DOHH2 (cell line): ENCODE measurements at regions not wholly inside any gene's neighbourhood (a gene's known extent, or its start where the extent isn't known, plus 50 kb on each side); places are given as distances from the start of the nearest gene placed in this dataset.

ENCODE experiments used
- H3F3A ChIP-seq: fragments of 200-600 bp; sonication (generic), shearing (Covaris generic); 2 replicates; pipeline ENCODE4 v1.6.0; 2016; ENCODE audit warnings: antibody characterized with exemption, mild to moderate bottlenecking; ENCODE audit not compliant: control insufficient read depth, insufficient read depth
- H3K27ac ChIP-seq: fragments of 200-600 bp; sonication (generic); 2 replicates; pipeline ENCODE4 v1.5.1; 2014; ENCODE audit warnings: low read depth, mild to moderate bottlenecking, low read length, moderate library complexity
- H3K27me3 ChIP-seq: fragments of 200-600 bp; sonication (generic); 2 replicates; pipeline ENCODE4 v1.6.1; 2014; ENCODE audit warnings: mild to moderate bottlenecking, low read length, mixed read lengths; ENCODE audit not compliant: control insufficient read depth
- H3K36me3 ChIP-seq: fragments of 200-600 bp; sonication (generic); 2 replicates; pipeline ENCODE4 v1.6.1; 2014; ENCODE audit warnings: mild to moderate bottlenecking, low read length, moderate library complexity, mixed read lengths; ENCODE audit not compliant: control insufficient read depth
- H3K4me1 ChIP-seq: fragments of 200-600 bp; sonication (generic); 2 replicates; pipeline ENCODE4 v1.6.1; 2014; ENCODE audit warnings: mild to moderate bottlenecking, low read length, mixed read lengths; ENCODE audit not compliant: control insufficient read depth
- H3K4me2 ChIP-seq: fragments of 200-600 bp; sonication (generic); 2 replicates; pipeline ENCODE4 v1.6.0; 2014; ENCODE audit warnings: mild to moderate bottlenecking, low read length, moderate library complexity
- H3K4me3 ChIP-seq: fragments of 200-600 bp; sonication (generic); 2 replicates; pipeline ENCODE4 v1.5.1; 2014; ENCODE audit warnings: mild to moderate bottlenecking, low read length, mixed read lengths
- H3K79me2 ChIP-seq: fragments of 200-600 bp; sonication (generic); 2 replicates; pipeline ENCODE4 v1.6.1; 2014; ENCODE audit warnings: mild to moderate bottlenecking, low read length, mixed read lengths; ENCODE audit not compliant: control insufficient read depth
- H3K9me2 ChIP-seq: fragments of 200-600 bp; sonication (generic); replicated peaks from 2 replicates; pipeline ENCODE4 v1.6.1; 2014; ENCODE audit warnings: mild to moderate bottlenecking, low read length, mixed read lengths; ENCODE audit not compliant: control insufficient read depth
- H3K9me3 ChIP-seq: fragments of 200-600 bp; sonication (generic); 2 replicates; pipeline ENCODE4 v1.6.1; 2014; ENCODE audit warnings: antibody characterized with exemption, low read length, mixed read lengths; ENCODE audit not compliant: control insufficient read depth, insufficient read depth
- H4K20me1 ChIP-seq: fragments of 200-600 bp; sonication (generic); 2 replicates; pipeline ENCODE4 v1.6.0; 2014; ENCODE audit warnings: low read depth, mild to moderate bottlenecking, antibody characterized with exemption, low read length, moderate library complexity; ENCODE audit not compliant: control insufficient read depth, insufficient read depth
- EZH2phosphoT487 ChIP-seq: fragments of 200-600 bp; sonication (generic); IDR thresholded peaks from 2 replicates; pipeline ENCODE4 v1.6.1; 2017; ENCODE audit warnings: borderline replicate concordance, mild to moderate bottlenecking, antibody characterized with exemption, low read length, moderate library complexity, mixed read lengths
- TF ChIP-seq, protein P1 (sequence below): fragments of 200-600 bp; sonication (generic); IDR thresholded peaks from one replicate; pipeline ENCODE4 v1.5.1; 2014; ENCODE audit warnings: antibody characterized with exemption, mild to moderate bottlenecking, low read depth, low read length; ENCODE audit not compliant: poor library complexity, severe bottlenecking

DNA sequence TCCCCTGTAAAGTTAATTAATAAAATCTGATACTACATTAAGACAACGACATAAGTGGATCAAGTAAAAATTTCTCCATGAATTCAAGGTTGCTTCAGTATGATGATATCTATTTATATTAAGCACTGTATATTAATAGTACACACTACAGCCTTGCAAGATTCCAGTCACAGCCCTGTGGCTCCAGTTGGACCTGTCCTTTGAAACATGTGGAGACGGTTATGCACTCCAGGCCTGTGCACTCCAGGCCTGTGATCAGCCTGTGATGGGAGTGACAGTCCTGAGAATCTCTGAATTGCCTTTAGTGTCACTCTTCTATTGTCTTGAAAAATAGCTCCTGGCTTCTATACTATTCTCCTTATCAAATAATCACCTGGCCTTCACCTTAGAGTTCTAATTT is 981.1 kb upstream of the AGA start:
- H4K20me1 ChIP-seq = no peaks in the 10 kb centered on the region
- TF ChIP-seq EZH2phosphoT487 = no peak
- TF ChIP-seq, protein P1, sequence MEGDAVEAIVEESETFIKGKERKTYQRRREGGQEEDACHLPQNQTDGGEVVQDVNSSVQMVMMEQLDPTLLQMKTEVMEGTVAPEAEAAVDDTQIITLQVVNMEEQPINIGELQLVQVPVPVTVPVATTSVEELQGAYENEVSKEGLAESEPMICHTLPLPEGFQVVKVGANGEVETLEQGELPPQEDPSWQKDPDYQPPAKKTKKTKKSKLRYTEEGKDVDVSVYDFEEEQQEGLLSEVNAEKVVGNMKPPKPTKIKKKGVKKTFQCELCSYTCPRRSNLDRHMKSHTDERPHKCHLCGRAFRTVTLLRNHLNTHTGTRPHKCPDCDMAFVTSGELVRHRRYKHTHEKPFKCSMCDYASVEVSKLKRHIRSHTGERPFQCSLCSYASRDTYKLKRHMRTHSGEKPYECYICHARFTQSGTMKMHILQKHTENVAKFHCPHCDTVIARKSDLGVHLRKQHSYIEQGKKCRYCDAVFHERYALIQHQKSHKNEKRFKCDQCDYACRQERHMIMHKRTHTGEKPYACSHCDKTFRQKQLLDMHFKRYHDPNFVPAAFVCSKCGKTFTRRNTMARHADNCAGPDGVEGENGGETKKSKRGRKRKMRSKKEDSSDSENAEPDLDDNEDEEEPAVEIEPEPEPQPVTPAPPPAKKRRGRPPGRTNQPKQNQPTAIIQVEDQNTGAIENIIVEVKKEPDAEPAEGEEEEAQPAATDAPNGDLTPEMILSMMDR = no peak
- H3F3A ChIP-seq = no peaks in the 10 kb centered on the region
- no peaks in the 10 kb centered on the region for H3K27me3 ChIP-seq
- H3K79me2 ChIP-seq = no peaks in the 10 kb centered on the region
- H3K36me3 ChIP-seq = no peaks in the 10 kb centered on the region
- H3K27ac ChIP-seq = no peak overlapping the region
- H3K4me1 ChIP-seq = no peaks in the 10 kb centered on the region
- H3K4me3 ChIP-seq = no peak overlapping the region
- no peak overlapping the region for H3K4me2 ChIP-seq
- no peaks in the 10 kb centered on the region for H3K9me2 ChIP-seq
- H3K9me3 ChIP-seq = no peaks in the 10 kb centered on the region; the same call in 1 of the 2 replicates

DNA sequence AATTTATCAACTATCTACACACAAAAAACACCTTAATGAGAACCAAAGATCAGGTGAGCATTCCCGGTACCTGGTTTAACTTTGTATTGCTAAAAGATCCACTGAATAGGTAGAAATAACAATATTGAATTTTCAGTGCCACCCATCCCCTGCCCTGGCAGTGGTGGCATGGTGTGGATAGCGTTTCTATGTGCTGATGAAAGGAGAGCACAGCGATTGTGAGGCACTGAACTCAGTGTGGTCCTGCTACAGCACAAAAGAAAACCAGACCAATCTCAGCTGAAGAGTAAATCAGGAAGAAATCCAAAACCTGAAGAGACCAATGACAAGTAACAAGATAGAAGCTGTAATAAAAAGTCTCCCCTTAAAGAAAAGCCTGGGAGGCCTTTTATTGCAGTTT is 984.6 kb upstream of the AGA start:
- Histone ChIP-seq H3K79me2 (no peaks in the 10 kb centered on the region), H3K4me2 (no peak overlapping the region)
- no peak for TF ChIP-seq EZH2phosphoT487
- TF ChIP-seq, protein P1 = no peak

DNA sequence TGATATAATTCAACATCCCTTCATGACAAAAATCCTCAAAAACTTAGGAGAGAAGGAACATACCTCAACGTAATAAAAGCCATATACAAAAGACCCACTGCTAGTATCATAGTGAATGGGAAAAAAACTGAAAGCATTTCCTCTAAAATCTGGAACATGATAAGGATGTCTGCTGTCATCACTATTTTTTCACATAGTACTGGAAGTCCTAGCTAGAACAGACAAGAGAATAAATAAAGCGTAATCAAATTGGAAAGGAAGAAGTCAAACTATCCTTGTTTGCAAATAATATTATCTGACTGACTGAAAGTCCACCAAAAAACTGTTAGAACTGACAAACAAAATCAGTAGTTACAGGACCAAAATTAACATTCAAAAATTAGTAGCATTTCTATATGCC is 985.4 kb upstream of the AGA start:
- no peaks in the 10 kb centered on the region for H3K36me3 ChIP-seq
- no peaks in the 10 kb centered on the region for H3K9me2 ChIP-seq
- H3K4me3 ChIP-seq = no peak overlapping the region
- no peaks in the 10 kb centered on the region for H3K79me2 ChIP-seq
- no peaks in the 10 kb centered on the region for H3F3A ChIP-seq
- H3K9me3 ChIP-seq = no peaks in the 10 kb centered on the region; the same call in 1 of the 2 replicates
- no peaks in the 10 kb centered on the region for H4K20me1 ChIP-seq
- TF ChIP-seq EZH2phosphoT487 = no peak
- TF ChIP-seq, protein P1 = no peak
- no peak overlapping the region for H3K4me2 ChIP-seq
- no peaks in the 10 kb centered on the region for H3K4me1 ChIP-seq
- no peak overlapping the region for H3K27ac ChIP-seq
- no peaks in the 10 kb centered on the region for H3K27me3 ChIP-seq

More for the DNA sequence above, 984.6 kb upstream of the AGA start:
- no peaks in the 10 kb centered on the region; the same call in 1 of the 2 replicates for H3K9me3 ChIP-seq
- no peaks in the 10 kb centered on the region for H3F3A ChIP-seq
- H3K4me3 ChIP-seq = no peak overlapping the region
- no peaks in the 10 kb centered on the region for H3K36me3 ChIP-seq
- no peak overlapping the region for H3K27ac ChIP-seq
- H3K27me3 ChIP-seq = no peaks in the 10 kb centered on the region
- no peaks in the 10 kb centered on the region for H4K20me1 ChIP-seq
- H3K4me1 ChIP-seq = no peaks in the 10 kb centered on the region
- H3K9me2 ChIP-seq = no peaks in the 10 kb centered on the region
